ENCODE measurements at regions not wholly inside any gene's neighbourhood (a gene's known extent, or its start where the extent isn't known, plus 50 kb on each side); places are given as distances from the start of the nearest gene placed in this dataset.
A peak's percentile ranks its signal among the peaks of the same experiment; 100 is the strongest.

DNA sequence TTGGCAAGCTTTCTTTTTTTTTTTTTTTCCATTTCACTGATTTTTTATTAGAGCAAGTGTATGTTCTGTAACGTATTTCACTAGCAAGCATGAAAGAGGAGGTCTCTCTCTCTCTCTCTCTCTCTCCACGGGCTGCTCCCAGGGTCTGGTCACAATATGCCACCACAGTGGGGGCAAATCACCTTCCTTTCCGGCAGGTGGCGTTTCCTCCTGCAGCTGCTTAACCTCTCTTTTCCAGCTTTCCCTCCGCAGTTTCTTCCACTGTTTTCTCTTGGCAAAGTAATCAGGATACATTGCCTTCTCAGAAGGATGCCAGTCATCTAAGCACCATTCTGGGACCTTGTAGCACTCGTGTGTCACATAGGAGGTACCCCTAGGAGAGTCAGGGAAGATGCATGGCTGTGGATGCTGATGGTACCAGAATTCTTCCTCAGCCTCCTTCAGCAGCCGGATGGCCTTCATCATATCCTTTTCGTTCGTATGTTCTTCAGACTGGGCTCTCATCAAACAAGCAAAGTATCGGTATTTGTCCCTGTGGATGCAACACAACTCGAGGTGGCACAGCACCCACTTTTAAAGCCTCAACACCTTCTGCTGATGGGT lies 197.3 kb upstream of the PODXL start:
- TF ChIP-seq, protein P1, sequence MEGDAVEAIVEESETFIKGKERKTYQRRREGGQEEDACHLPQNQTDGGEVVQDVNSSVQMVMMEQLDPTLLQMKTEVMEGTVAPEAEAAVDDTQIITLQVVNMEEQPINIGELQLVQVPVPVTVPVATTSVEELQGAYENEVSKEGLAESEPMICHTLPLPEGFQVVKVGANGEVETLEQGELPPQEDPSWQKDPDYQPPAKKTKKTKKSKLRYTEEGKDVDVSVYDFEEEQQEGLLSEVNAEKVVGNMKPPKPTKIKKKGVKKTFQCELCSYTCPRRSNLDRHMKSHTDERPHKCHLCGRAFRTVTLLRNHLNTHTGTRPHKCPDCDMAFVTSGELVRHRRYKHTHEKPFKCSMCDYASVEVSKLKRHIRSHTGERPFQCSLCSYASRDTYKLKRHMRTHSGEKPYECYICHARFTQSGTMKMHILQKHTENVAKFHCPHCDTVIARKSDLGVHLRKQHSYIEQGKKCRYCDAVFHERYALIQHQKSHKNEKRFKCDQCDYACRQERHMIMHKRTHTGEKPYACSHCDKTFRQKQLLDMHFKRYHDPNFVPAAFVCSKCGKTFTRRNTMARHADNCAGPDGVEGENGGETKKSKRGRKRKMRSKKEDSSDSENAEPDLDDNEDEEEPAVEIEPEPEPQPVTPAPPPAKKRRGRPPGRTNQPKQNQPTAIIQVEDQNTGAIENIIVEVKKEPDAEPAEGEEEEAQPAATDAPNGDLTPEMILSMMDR (IDR thresholded peaks at IDR 0.05; ENCODE audit: insufficient read depth, missing control alignments), result peak; percentile 48
- no peak for FAIRE-seq
- DNase-seq (ENCODE audit: insufficient read length, low spot score), result no peak

DNA sequence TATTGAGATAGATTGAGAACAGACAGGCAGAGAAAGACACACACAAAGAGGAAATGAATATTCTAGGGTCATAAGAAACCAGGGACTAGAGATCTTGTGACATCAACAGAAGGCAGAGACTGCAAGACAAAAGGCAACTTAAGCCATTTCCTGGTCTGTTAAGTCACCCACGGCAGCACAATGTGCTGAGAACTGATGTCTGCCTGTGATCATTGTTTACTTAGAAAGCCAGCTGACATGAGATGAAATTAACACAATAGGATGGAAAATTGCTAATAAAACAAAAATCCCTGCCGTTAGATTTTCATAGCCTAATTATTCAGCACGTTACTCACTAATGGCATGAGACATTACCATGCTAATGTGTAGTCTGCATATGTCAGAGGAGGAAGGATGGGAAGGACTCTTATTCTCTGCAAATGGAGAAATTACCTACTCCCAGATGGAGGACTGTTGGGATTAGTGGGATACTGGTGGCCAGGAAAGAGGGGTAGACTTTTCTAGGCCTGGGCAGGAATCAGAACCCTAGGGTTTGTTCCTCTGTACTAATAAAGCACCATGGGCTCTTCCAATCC lies 191.3 kb upstream of the PODXL start:
- DNase-seq (ENCODE audit: insufficient read length, low spot score), result no peak
- no peak for FAIRE-seq
- TF ChIP-seq, protein P1 (IDR thresholded peaks at IDR 0.05; ENCODE audit: insufficient read depth, missing control alignments), result no peak

DNA sequence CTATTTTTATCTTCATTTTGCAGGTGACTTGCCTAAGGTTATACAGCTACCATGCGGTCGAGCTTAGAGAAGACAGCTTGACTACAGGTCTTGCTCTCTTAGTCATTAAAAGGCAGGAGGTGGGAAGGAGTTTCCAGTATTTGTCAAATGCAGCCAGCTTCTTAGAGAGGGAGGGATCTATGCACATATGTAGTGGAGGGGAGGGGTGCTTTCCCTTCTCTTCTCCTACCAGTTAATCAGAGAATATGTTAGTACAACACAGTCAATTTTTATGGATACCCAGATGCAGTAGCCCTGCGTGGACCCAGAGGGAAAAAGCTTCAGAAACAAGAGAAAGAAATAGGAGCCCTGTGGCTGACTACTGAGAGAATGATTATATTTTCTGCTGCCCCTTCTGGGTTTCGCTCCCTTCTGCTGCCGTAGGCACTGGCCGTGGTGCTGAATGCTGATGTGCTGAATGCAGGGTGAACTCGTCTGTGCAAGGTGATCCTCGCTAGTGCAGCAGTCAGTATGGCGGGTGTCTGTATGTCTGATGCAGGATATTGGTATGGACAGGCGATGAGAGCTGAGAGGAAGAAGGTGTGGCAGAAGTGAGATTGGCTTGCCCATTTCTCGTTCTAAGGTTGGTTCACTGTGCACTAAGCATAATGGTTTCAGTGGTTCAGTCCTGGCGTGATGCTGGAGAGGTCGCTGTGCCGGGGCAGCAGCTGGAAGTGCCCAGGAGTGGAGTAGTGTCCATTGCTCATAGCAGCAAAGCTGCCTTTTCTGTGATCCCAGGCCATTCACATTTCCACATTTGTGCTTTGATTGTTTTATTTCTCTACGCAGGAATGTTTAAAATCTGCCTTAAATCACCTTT lies 189.2 kb upstream of the PODXL start:
- no peak for DNase-seq (ENCODE audit: insufficient read length, low spot score)
- TF ChIP-seq, protein P1 (IDR thresholded peaks at IDR 0.05; ENCODE audit: insufficient read depth, missing control alignments), result no peak
- FAIRE-seq, result no peak

DNA sequence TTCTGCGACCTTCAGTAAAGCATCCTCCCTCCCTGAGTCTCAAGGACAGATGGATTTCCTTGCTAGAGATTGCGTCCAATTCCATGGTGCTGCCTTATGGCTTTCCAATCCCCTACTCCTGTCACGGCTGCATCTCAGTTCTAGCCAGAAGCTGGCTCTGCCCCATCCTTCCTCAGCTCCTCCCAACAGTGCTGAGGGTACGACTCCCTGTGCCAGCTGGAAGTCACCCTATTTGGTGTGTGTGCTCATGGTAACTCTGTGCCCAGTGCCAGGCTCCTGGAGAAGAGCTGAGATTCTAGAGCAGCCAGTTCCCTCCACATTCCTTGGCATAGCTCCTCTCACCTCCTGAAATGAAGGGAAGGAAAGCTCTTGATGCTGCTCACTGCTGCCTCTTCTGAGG lies 185.0 kb upstream of the PODXL start:
- DNase-seq (ENCODE audit: insufficient read length, low spot score), result no peak
- FAIRE-seq, result no peak
- TF ChIP-seq, protein P1 (IDR thresholded peaks at IDR 0.05; ENCODE audit: insufficient read depth, missing control alignments), result no peak

DNA sequence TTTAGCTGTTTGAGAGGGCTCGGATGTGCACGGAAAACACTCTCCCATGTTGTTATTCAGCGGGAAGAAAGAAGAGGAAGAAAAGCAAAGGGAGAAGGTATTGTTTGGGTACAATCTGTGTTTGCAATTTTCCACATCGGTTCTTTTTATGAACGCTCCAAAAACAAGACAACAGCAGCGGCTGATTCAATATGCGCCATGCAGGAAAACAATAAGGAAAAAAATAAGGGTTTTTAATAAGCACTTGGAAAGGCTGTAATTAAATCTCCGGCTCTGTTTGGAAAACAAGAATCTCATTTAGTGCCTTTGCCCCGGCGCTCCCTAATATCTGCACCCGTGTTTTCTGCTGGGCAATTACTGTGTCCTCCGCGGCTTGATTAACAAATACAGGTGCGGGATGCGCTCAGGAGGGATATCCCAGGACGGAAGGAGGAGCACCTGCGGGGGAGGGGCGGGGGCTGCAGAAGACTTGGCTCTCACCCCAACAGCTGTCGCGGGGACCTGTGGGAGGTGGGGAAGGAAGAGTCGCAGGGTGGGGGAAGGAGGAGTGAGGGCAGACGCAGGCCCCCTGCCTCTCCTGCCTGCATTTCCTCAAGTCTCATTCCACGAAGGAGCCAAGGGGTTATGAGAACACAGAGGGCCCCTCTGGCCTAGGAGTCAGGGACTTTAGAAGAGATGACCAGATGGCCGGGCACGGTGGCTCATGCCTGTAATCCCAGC lies 181.5 kb upstream of the PODXL start:
- TF ChIP-seq, protein P1 (IDR thresholded peaks at IDR 0.05; ENCODE audit: insufficient read depth, missing control alignments), result no peak
- FAIRE-seq (no peak), DNase-seq (ENCODE audit: insufficient read length, low spot score) (no peak)

DNA sequence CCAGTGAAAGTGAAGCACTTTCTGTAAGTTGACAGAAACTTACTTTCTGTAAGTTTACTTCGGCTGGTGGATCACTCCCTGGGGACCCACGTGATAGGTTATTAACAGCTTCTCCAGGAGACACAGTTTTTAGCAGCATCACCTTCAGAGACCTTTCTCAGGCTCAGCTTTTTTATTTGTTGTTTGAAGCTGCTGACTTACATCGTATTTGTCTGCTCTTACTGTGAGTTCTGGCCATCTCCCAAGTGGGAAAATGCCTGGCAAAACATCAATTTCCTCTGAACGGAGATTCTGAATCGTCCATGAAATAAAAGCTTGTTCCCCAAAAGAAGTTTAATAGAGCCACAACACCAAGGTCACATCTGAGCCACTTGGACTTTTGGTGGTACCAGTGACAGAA lies 178.7 kb upstream of the PODXL start:
- FAIRE-seq (no peak), DNase-seq (ENCODE audit: insufficient read length, low spot score) (no peak)
- TF ChIP-seq, protein P1 (IDR thresholded peaks at IDR 0.05; ENCODE audit: insufficient read depth, missing control alignments), result no peak
